ENCODE measurements at regions not wholly inside any gene's neighbourhood (a gene's known extent, or its start where the extent isn't known, plus 50 kb on each side); places are given as distances from the start of the nearest gene placed in this dataset.

DNA sequence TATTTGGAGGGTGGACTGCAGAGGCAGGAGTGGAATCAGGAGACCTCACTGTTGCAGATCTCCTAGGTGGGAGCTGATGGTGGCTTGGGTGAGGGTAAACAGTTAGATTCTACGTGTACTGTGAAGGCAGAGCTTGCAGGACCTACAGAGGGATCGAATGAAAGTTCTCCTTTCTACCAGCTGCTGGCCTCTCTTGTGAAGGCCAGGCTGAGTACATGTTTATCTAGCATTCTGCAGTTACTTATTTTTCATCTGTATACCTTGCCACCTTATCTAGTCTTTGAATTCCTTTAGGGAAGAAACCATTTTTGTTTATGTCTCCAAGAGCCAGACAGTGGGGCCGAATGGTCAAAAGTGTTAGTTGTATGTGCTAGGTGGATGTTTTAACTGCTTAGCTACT lies 57.6 kb downstream of the PTTG1 start:
- DNase-seq (ENCODE audit: low read depth in 2 of 2), result no peak
- H3K4me3 ChIP-seq (replicated peaks in 1 of 2; ENCODE audit: low read depth in 2 of 2, low read length in 2 of 2), result no peak overlapping the region
- TF ChIP-seq, protein P1, sequence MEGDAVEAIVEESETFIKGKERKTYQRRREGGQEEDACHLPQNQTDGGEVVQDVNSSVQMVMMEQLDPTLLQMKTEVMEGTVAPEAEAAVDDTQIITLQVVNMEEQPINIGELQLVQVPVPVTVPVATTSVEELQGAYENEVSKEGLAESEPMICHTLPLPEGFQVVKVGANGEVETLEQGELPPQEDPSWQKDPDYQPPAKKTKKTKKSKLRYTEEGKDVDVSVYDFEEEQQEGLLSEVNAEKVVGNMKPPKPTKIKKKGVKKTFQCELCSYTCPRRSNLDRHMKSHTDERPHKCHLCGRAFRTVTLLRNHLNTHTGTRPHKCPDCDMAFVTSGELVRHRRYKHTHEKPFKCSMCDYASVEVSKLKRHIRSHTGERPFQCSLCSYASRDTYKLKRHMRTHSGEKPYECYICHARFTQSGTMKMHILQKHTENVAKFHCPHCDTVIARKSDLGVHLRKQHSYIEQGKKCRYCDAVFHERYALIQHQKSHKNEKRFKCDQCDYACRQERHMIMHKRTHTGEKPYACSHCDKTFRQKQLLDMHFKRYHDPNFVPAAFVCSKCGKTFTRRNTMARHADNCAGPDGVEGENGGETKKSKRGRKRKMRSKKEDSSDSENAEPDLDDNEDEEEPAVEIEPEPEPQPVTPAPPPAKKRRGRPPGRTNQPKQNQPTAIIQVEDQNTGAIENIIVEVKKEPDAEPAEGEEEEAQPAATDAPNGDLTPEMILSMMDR (IDR thresholded peaks at IDR 0.05; ENCODE audit: low read depth, low read length), result no peak

- H3K4me3 ChIP-seq (replicated peaks in 1 of 2; ENCODE audit: low read depth in 2 of 2, low read length in 2 of 2), result no peak overlapping the region
- TF ChIP-seq, protein P1 (IDR thresholded peaks at IDR 0.05; ENCODE audit: low read depth, low read length), result no peak
- peak; percentile 59 to 86 for DNase-seq (ENCODE audit: low read depth in 2 of 2)
Measured at GRCh38 chr5:160479926-160480325, 58.3 kb downstream of the PTTG1 start.

- TF ChIP-seq, protein P1 (IDR thresholded peaks at IDR 0.05; ENCODE audit: low read depth, low read length), result no peak
- H3K4me3 ChIP-seq (replicated peaks in 1 of 2; ENCODE audit: low read depth in 2 of 2, low read length in 2 of 2), result no peak overlapping the region
Measured at GRCh38 chr5:160480652-160481051, 59.0 kb downstream of the PTTG1 start.

GRCh38 chr5:160484678-160485077 lies 63.0 kb downstream of the PTTG1 start:
- TF ChIP-seq, protein P1 (IDR thresholded peaks at IDR 0.05; ENCODE audit: low read depth, low read length), result no peak
- no peak for DNase-seq (ENCODE audit: low read depth in 2 of 2)
- no peak overlapping the region for H3K4me3 ChIP-seq (replicated peaks in 1 of 2; ENCODE audit: low read depth in 2 of 2, low read length in 2 of 2)

More at GRCh38 chr5:160480652-160481051, 59.0 kb downstream of the PTTG1 start:
- no peak for DNase-seq (ENCODE audit: low read depth in 2 of 2)

- TF ChIP-seq, protein P1 (IDR thresholded peaks at IDR 0.05; ENCODE audit: low read depth, low read length), result no peak
- H3K4me3 ChIP-seq (replicated peaks in 1 of 2; ENCODE audit: low read depth in 2 of 2, low read length in 2 of 2), result no peak overlapping the region
- no peak for DNase-seq (ENCODE audit: low read depth in 2 of 2)
Measured at GRCh38 chr5:160485364-160485969, 63.8 kb downstream of the PTTG1 start.

DNA sequence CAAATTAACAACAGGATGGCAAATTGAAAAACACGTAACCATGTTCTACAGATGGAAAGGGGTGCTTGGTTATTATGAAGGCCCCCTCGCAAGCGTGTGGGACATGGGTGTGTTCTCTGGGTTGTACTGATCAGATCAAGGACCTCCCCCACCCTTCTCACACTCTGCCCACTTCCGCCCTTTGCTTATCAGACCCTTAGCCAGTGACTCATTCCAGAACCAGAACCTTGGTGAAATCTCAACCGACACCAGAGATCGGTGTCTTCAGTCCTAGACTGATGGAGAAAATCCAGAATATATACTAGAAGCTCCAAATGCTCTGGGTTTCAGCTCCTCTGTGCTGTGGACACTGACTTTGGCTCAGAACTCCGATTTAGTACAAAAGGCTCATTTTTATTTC lies 64.9 kb downstream of the PTTG1 start:
- no peak overlapping the region for H3K4me3 ChIP-seq (replicated peaks in 1 of 2; ENCODE audit: low read depth in 2 of 2, low read length in 2 of 2)
- DNase-seq (ENCODE audit: low read depth in 2 of 2), result no peak
- TF ChIP-seq, protein P1 (IDR thresholded peaks at IDR 0.05; ENCODE audit: low read depth, low read length), result no peak
